ENCODE measurements at regions not wholly inside any gene's neighbourhood (a gene's known extent, or its start where the extent isn't known, plus 50 kb on each side); places are given as distances from the start of the nearest gene placed in this dataset.
A peak's percentile ranks its signal among the peaks of the same experiment; 100 is the strongest.

DNA sequence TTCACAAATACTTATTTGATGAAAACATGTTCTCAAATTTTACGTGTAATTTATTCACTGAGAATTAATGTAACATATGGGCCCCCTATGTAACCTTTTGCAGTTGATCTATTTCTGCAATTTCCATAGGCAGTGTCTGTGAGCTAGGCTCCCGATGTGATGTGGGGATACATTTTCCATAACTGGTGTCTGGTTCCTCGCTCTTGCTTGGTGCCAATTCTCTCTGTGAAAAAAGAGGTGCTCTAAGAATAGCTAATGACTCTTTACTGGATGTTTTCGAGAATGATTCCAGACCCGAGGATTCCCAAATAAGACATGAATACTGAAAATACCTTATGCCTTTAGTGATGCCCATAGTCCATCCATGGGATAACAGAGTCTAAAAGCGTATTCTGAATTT lies 286.7 kb upstream of the FZD8 start:
- H3K9me3 ChIP-seq = no peaks in the 10 kb centered on the region
- TF ChIP-seq, protein P1, sequence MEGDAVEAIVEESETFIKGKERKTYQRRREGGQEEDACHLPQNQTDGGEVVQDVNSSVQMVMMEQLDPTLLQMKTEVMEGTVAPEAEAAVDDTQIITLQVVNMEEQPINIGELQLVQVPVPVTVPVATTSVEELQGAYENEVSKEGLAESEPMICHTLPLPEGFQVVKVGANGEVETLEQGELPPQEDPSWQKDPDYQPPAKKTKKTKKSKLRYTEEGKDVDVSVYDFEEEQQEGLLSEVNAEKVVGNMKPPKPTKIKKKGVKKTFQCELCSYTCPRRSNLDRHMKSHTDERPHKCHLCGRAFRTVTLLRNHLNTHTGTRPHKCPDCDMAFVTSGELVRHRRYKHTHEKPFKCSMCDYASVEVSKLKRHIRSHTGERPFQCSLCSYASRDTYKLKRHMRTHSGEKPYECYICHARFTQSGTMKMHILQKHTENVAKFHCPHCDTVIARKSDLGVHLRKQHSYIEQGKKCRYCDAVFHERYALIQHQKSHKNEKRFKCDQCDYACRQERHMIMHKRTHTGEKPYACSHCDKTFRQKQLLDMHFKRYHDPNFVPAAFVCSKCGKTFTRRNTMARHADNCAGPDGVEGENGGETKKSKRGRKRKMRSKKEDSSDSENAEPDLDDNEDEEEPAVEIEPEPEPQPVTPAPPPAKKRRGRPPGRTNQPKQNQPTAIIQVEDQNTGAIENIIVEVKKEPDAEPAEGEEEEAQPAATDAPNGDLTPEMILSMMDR (IDR thresholded peaks at IDR 0.05 in 4 of 5, conservative IDR thresholded peaks at IDR 0.05 in 1 of 5) = no peak
- no peak for TF ChIP-seq POLR2A (IDR thresholded peaks at IDR 0.05)
- H3K27me3 ChIP-seq = no peaks in the 10 kb centered on the region
- H3K27ac ChIP-seq = no peak overlapping the region
- intact Hi-C loops (cut with DNase I; ENCODE audit: low total_unique reads) (no loop called here), in situ Hi-C loops (cut with MboI; ENCODE audit: low sequenced_read_pairs in 4 of 4) (no loop called here)
- no peaks in the 10 kb centered on the region for H3K36me3 ChIP-seq
- ATAC-seq = peak in 1 of 2 donors; percentile 33
- H3K4me3 ChIP-seq = no peak overlapping the region
- H3K4me1 ChIP-seq = no peaks in the 10 kb centered on the region
- DNase-seq = no peak

DNA sequence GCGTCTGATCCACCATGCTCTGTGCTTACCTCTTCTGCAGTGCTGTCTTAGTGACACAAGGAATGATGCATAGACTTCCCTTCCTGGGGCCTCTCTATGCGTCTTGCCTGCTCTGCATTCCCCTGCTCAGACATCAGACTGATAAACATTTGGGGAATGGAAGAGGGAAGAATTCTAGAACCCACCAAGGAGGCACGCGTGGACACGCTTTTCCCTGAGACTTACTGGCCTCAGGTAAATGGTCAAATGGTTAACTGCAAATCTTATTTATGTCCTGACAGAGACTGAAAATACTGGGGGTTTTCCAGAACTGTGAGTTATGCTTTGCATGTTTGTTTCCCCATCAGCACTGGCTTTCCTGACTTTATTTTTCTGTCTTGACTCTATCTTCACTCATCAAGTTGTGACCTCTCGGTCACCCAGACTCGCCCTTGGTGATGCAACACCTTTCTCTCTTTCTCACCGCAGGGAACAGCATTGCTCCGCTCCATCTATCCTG lies 285.9 kb upstream of the FZD8 start:
- ATAC-seq (no peak), DNase-seq (no peak)
- H3K4me1 ChIP-seq = no peaks in the 10 kb centered on the region
- TF ChIP-seq, protein P1 (IDR thresholded peaks at IDR 0.05 in 4 of 5, conservative IDR thresholded peaks at IDR 0.05 in 1 of 5) = no peak
- TF ChIP-seq POLR2A (IDR thresholded peaks at IDR 0.05) = no peak
- no peaks in the 10 kb centered on the region for H3K27me3 ChIP-seq
- intact Hi-C loops (cut with DNase I; ENCODE audit: low total_unique reads) (no loop called here), in situ Hi-C loops (cut with MboI; ENCODE audit: low sequenced_read_pairs in 4 of 4) (no loop called here)
- H3K36me3 ChIP-seq = no peaks in the 10 kb centered on the region
- H3K27ac ChIP-seq = no peak overlapping the region
- no peaks in the 10 kb centered on the region for H3K9me3 ChIP-seq
- H3K4me3 ChIP-seq = no peak overlapping the region

DNA sequence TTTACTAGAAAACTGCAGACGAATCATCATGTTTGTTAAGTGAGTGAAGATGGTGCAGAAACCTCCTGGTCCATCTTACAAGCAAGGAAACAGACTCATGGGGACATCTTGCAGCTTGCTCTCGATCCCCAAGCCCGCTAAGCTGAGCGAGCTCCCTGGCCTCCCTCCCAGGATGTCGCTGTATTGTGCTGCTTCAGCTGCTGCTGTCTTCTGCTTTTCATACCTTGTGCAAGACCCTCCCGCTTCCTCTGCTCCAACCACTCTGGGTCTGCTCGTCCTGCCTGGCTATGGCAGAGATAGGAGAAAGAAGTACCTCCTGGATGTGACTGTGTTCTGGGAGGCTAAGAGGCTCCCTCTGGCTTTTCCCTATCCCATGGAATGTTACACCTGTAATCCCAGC lies 285.2 kb upstream of the FZD8 start:
- no peak for TF ChIP-seq POLR2A (IDR thresholded peaks at IDR 0.05)
- TF ChIP-seq, protein P1 (IDR thresholded peaks at IDR 0.05 in 4 of 5, conservative IDR thresholded peaks at IDR 0.05 in 1 of 5) = no peak
- Histone ChIP-seq H3K27ac (no peak overlapping the region), H3K9me3 (no peaks in the 10 kb centered on the region), H3K36me3 (no peaks in the 10 kb centered on the region), H3K27me3 (no peaks in the 10 kb centered on the region), H3K4me1 (no peaks in the 10 kb centered on the region), H3K4me3 (no peak overlapping the region)
- in situ Hi-C loops (cut with MboI; ENCODE audit: low sequenced_read_pairs in 4 of 4) = no loop called here
- DNase-seq = no peak
- intact Hi-C loops (cut with DNase I; ENCODE audit: low total_unique reads) = no loop called here
- ATAC-seq = no peak

DNA sequence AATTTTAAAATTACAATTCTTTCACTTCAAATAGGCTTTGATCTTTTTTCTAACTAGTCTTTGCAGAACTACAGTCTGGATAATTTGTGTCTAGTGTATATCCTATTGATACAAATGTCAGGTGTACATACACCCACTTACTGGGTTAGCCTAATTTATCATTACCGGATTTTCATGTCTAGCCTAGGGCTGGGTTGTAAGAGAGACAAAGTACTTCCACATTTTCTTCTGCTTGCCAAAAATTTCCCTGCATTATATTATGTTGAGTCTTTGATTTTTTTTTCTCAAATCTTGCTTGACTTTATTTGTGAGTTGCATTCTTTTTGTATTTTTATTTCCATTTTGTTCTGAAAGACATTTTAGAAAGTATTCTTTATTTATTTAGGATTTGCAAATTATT lies 284.8 kb upstream of the FZD8 start:
- no peaks in the 10 kb centered on the region for H3K27me3 ChIP-seq
- no peak overlapping the region for H3K27ac ChIP-seq
- in situ Hi-C loops (cut with MboI; ENCODE audit: low sequenced_read_pairs in 4 of 4) = no loop called here
- H3K36me3 ChIP-seq = no peaks in the 10 kb centered on the region
- no peaks in the 10 kb centered on the region for H3K9me3 ChIP-seq
- H3K4me3 ChIP-seq = no peak overlapping the region
- ATAC-seq (no peak), DNase-seq (no peak)
- intact Hi-C loops (cut with DNase I; ENCODE audit: low total_unique reads) = no loop called here
- TF ChIP-seq, protein P1 (IDR thresholded peaks at IDR 0.05 in 4 of 5, conservative IDR thresholded peaks at IDR 0.05 in 1 of 5) = no peak
- TF ChIP-seq POLR2A (IDR thresholded peaks at IDR 0.05) = no peak
- H3K4me1 ChIP-seq = no peaks in the 10 kb centered on the region

DNA sequence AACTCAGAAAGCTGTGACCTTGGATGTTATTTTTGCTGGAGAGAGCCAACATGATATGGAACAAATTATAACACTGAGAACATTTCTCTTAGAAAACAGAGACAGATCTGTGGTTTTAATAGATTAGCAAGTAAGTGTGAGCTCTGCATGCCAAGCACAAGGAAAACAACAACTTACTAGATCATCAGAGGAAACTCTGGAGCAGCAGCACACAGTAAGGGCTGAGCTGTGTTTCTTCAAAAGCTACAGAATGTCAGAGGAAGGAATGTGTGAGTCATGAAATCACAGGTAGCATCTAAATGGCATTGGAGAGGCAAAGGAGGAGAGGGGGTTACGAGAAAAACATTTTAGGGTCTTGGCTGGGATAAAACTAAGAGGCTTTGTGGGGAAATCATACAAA lies 283.4 kb upstream of the FZD8 start:
- H3K27ac ChIP-seq = no peak overlapping the region
- H3K9me3 ChIP-seq = no peaks in the 10 kb centered on the region
- H3K27me3 ChIP-seq = peaks cover 0 to 3% (median 0%) of the 10 kb centered on the region in 3 donors
- no peaks in the 10 kb centered on the region for H3K4me1 ChIP-seq
- DNase-seq (no peak), ATAC-seq (no peak)
- TF ChIP-seq, protein P1 (IDR thresholded peaks at IDR 0.05 in 4 of 5, conservative IDR thresholded peaks at IDR 0.05 in 1 of 5) = no peak
- no peak for TF ChIP-seq POLR2A (IDR thresholded peaks at IDR 0.05)
- no peaks in the 10 kb centered on the region for H3K36me3 ChIP-seq
- in situ Hi-C loops (cut with MboI; ENCODE audit: low sequenced_read_pairs in 4 of 4) (no loop called here), intact Hi-C loops (cut with DNase I; ENCODE audit: low total_unique reads) (no loop called here)
- H3K4me3 ChIP-seq = no peak overlapping the region

All from gastrocnemius medialis (tissue), 4 donors.